Ectodermal cell (in vitro differentiated cells): ENCODE measurements at regions not wholly inside any gene's neighbourhood (a gene's known extent, or its start where the extent isn't known, plus 50 kb on each side); places are given as distances from the start of the nearest gene placed in this dataset.
"Not testable (repeated sequence)": the region's sequence is repeated elsewhere in the genome, so short reads cannot be mapped to it uniquely, and the experiment has no call there.

Source experiments
- H3K27ac ChIP-seq: 2 replicates; pipeline ENCODE4 v1.7.0; 2013; ENCODE audit warnings: mild to moderate bottlenecking, low read depth, low read length; ENCODE audit not compliant: insufficient read depth, poor library complexity, severe bottlenecking
- H3K27me3 ChIP-seq: 2 replicates; pipeline ENCODE4 v1.7.0; 2013; ENCODE audit warnings: mild to moderate bottlenecking, low read length; ENCODE audit not compliant: insufficient read depth, control insufficient read depth, poor library complexity, severe bottlenecking
- H3K36me3 ChIP-seq: one replicate; pipeline ENCODE4 v1.7.0; 2013; ENCODE audit warnings: low read length; ENCODE audit not compliant: control insufficient read depth, insufficient read depth
- H3K4me1 ChIP-seq: one replicate; pipeline ENCODE4 v1.7.0; 2013; ENCODE audit warnings: low read length; ENCODE audit not compliant: control insufficient read depth, insufficient read depth
- H3K4me3 ChIP-seq: 2 replicates; pipeline ENCODE4 v1.7.0; 2013; ENCODE audit warnings: low read depth, low read length, control low read depth; ENCODE audit not compliant: insufficient read depth
- H3K9me3 ChIP-seq: 2 replicates; pipeline ENCODE4 v1.7.0; 2013; ENCODE audit warnings: mild to moderate bottlenecking, low read length, moderate library complexity; ENCODE audit not compliant: control insufficient read depth
- WGBS, 2 experiments: methylation state at CpG; one replicate each; pipeline ENCODE4 v1.1.7; 2013; ENCODE audit warnings: missing lambda C conversion rate in 2 of 2; 5-methylcytosine and 5-hydroxymethylcytosine counted together

DNA sequence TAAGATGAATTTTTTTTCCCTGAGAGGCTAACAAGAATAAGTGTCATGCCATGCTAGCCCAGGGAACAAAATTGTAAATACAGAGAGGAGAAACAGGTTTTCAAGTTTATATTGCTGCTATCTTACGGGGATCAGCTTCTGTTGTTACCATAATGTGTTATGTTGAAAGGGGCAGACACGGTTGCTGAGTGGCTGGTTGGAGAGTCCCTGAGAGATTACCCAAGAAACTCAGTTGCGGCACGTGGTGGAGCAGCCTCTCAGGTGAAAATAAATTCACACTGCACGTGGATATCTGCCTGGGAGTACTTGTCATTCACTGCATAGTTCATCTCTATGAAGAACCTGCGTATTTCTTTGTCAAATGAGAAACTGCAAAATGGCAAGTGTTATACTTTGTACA, 293.6 kb downstream of the TDRD3 start:
- no peaks in the 10 kb centered on the region for H3K36me3 ChIP-seq
- H3K27me3 ChIP-seq: no peaks in the 10 kb centered on the region
- 87 to 89% methylated on average over 6 of the region's 6 CpGs for WGBS, 2 experiments

DNA sequence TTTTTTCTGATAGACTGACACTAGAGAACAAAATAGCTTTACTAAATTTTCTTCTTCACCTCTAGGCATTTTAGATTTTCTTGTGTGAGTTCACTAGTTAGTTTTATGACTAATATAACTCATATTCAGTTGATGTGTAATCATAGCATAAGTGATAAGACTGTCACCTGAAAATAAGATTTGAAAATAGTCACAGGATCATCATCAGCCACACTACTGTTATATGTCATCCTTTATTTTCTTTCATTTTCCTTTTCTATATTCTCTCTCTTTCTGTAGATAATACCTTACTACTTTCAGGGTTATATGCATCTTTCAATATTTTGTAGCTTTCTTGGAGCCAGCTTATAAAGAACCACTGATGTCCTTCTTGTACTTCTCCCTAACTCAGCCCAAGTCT, 292.6 kb downstream of the TDRD3 start:
- Histone ChIP-seq H3K4me3 (no peak overlapping the region), H3K9me3 (no peaks in the 10 kb centered on the region), H3K36me3 (no peaks in the 10 kb centered on the region), H3K27me3 (no peaks in the 10 kb centered on the region), H3K4me1 (no peaks in the 10 kb centered on the region), H3K27ac (no peak overlapping the region)

More for the DNA sequence above, 293.6 kb downstream of the TDRD3 start:
- Histone ChIP-seq H3K27ac (no peak overlapping the region), H3K9me3 (no peaks in the 10 kb centered on the region), H3K4me1 (no peaks in the 10 kb centered on the region), H3K4me3 (no peak overlapping the region)

- Histone ChIP-seq H3K9me3 (no peaks in the 10 kb centered on the region), H3K27ac (no peak overlapping the region)
- WGBS, 2 experiments: 50% methylated on average over 2 of the region's 3 CpGs; no CpG with 5 or more reads in 1 of the 2 experiments
These were observed 292.1 kb downstream of the TDRD3 start for GRCh38 chr13:60689076-60689475.

DNA sequence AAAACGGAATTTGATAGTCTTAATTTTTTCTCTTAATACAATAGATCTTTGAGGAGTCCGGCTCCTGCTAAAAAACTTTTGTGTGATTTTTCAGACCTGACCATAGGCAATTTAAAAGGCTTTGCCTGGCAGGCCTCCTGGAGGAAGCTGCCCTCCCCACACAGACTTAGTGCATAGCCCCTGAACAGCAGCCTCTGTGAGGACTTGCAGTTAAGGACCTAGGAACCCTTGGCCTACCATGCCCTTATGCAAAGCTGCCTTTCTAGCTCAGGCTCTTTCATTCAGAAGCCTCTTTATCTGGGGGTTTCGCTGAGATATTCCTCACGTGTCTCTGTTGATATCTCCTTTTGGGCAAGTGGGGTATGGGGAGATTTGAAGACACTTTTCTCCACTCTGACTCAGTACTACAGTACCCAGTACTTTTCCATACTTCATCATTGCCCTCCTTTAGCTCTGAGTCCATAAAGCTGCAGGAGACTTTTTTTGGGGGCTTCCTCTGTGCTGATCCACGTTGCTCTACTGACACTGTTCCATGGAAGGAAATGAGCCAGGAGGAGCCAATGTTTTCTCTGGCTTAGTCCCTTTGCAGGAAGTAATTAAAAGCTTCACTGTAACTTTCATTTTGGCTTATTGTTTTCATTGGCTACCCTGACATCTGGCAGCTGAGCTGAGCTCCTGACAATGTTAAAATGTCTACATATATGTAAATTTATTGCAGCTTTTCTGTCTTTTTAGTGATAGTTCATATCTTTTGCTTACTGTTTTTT, 283.1 kb downstream of the TDRD3 start:
- Histone ChIP-seq H3K4me3 (no peak overlapping the region), H3K9me3 (no peaks in the 10 kb centered on the region), H3K27me3 (no peaks in the 10 kb centered on the region), H3K4me1 (no peaks in the 10 kb centered on the region), H3K36me3 (no peaks in the 10 kb centered on the region), H3K27ac (no peak overlapping the region)
- 91 to 94% methylated on average over 4 of the region's 5 CpGs for WGBS, 2 experiments

More at GRCh38 chr13:60689076-60689475, 292.1 kb downstream of the TDRD3 start:
- Histone ChIP-seq H3K27me3 (no peaks in the 10 kb centered on the region), H3K4me1 (no peaks in the 10 kb centered on the region), H3K4me3 (no peak overlapping the region), H3K36me3 (no peaks in the 10 kb centered on the region)

DNA sequence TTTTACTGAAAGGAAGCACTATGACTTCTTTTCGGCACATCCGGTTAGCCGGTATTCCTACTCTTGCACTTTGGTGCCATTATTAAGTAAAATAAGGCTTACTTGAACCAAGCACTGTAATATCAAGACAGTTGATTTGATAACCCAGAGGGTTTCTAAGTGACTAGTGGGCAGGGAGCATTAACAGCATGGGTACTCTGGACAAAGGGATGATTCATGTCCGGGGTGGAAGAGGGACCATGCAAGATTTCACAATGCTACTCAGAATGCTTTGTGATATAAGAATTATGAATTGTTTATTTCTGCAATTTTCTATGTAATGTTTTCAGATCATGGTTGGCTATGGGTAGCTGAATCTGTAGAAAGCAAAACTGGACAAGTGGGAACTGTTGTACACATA, 282.1 kb downstream of the TDRD3 start:
- H3K27ac ChIP-seq: no peak overlapping the region
- H3K4me1 ChIP-seq: no peaks in the 10 kb centered on the region
- no peaks in the 10 kb centered on the region for H3K9me3 ChIP-seq
- no peaks in the 10 kb centered on the region for H3K36me3 ChIP-seq
- WGBS, 2 experiments: 95 to 98% methylated on average over 4 of the region's 4 CpGs
- H3K27me3 ChIP-seq: no peaks in the 10 kb centered on the region
- H3K4me3 ChIP-seq: no peak overlapping the region

GRCh38 chr13:60671386-60671785, 274.4 kb downstream of the TDRD3 start:
- H3K27me3 ChIP-seq: no peaks in the 10 kb centered on the region
- H3K4me1 ChIP-seq: no peaks in the 10 kb centered on the region
- no peaks in the 10 kb centered on the region for H3K9me3 ChIP-seq
- no peak overlapping the region for H3K27ac ChIP-seq
- H3K36me3 ChIP-seq: no peaks in the 10 kb centered on the region
- no peak overlapping the region for H3K4me3 ChIP-seq

DNA sequence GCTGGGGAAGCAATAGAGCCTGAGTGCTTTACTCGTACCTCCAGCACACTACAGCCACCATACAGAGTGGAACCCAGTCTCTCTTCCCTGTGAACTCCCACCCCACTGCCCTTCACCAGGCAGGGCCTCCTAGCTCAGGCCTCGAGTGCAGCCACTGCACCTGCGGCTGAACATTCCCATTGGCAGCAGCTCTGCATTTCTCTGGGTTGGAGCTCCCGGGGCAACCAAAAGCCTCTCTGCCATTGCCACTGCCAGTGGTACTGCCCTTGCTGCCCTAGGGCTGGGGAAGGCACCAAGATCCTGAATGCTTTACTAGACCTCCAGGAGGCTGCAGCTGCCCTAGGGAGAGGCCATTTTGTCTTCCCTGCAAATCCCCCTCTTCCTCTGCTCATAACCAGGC, 266.8 kb downstream of the TDRD3 start:
- 92 to 95% methylated on average over 4 of the region's 4 CpGs for whole genome bisulfite sequencing, 2 experiments
- Histone ChIP-seq H3K27me3 (no peaks in the 10 kb centered on the region), H3K9me3 (no peaks in the 10 kb centered on the region), H3K36me3 (no peaks in the 10 kb centered on the region), H3K4me3 (no peak overlapping the region), H3K4me1 (peaks cover 4% of the 10 kb centered on the region), H3K27ac (no peak overlapping the region)

DNA sequence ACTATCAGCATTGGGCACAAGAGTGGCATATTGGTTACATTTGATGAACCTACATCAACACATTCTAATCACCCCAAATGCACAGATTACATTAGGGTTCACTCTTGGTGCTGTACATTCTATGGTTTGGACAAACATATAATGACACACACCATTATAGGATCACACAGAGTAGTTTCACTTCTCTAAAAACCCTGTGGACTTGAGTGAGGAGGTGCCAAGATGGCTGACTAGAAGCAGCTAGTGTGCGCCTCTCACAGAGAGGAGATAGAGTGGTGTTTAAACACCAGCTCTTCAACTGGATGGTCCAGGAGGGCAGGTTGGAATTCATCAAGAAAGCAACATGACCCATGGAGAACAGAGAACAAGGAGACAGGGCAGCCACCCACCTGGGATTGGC, 265.6 kb downstream of the TDRD3 start:
- H3K4me1 ChIP-seq: peaks cover 4% of the 10 kb centered on the region
- H3K27me3 ChIP-seq: no peaks in the 10 kb centered on the region
- no peaks in the 10 kb centered on the region for H3K9me3 ChIP-seq
- H3K27ac ChIP-seq: no peak overlapping the region
- no peaks in the 10 kb centered on the region for H3K36me3 ChIP-seq
- 96 to 100% methylated on average over 1 of the region's 1 CpG for WGBS, 2 experiments
- no peak overlapping the region for H3K4me3 ChIP-seq

DNA sequence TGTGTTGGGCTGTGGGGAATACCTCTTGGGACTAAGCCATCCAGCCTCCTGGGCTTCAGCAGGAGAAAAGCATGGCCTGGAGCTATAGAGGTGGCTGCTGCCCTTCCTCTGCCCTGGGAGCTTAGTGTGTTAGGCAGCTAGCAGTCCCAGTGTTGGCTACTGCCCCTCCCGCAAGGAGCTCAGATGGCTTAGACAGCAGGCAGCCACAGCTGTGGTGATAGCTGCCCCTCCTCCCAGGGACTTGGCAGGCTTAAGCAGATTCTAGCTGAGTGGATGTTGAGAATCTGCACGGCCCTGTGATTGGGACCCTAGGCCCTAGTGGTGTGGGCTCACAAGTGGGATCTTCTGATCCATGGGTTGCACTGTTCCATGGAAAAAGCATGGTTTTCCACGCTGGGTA, 264.5 kb downstream of the TDRD3 start:
- H3K9me3 ChIP-seq: no peaks in the 10 kb centered on the region
- no peak overlapping the region for H3K27ac ChIP-seq
- no peak overlapping the region for H3K4me3 ChIP-seq
- WGBS, 2 experiments: 62 to 63% methylated on average over 3 of the region's 3 CpGs
- H3K27me3 ChIP-seq: no peaks in the 10 kb centered on the region
- H3K36me3 ChIP-seq: no peaks in the 10 kb centered on the region
- peaks cover 4% of the 10 kb centered on the region for H3K4me1 ChIP-seq

GRCh38 chr13:60657586-60657985, 260.6 kb downstream of the TDRD3 start:
- H3K4me1 ChIP-seq, H3K36me3 ChIP-seq, H3K27me3 ChIP-seq, H3K4me3 ChIP-seq, H3K27ac ChIP-seq, H3K9me3 ChIP-seq: not testable (repeated sequence)
- 100% methylated on average over 1 of the region's 1 CpG for WGBS, 2 experiments

DNA sequence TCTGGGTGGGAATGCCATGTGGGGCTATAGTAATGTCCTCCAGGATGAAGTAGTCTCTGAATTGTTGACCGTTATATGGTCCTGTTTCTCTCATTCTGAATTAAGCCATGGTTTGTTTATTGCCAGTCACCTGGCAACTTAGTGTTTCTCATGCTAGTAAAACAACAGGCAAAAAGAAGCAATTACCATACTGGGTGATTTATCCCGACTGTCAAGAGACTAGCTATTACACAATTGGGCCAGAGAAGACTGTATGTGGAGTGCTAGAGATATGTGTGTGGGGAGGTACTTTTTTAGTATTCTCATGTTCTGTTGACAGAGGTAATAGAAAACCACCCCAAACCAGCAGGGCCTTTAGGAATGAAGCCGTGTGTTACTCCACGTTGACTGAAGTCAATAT, 258.2 kb downstream of the TDRD3 start:
- no peaks in the 10 kb centered on the region for H3K4me1 ChIP-seq
- H3K36me3 ChIP-seq: no peaks in the 10 kb centered on the region
- no peak overlapping the region for H3K27ac ChIP-seq
- WGBS, 2 experiments: 84 to 98% methylated on average over 3 to 4 of the region's 4 CpGs
- H3K9me3 ChIP-seq: no peaks in the 10 kb centered on the region
- H3K4me3 ChIP-seq: no peak overlapping the region
- H3K27me3 ChIP-seq: no peaks in the 10 kb centered on the region
